Body of pancreas (tissue), 4 donors: ENCODE measurements at regions not wholly inside any gene's neighbourhood (a gene's known extent, or its start where the extent isn't known, plus 50 kb on each side); places are given as distances from the start of the nearest gene placed in this dataset.

Experiments
- POLR2A ChIP-seq, 3 donors: fragments of 450-650 bp; IDR thresholded peaks; one replicate each; pipeline ENCODE4 v1.6.1; 2016; ENCODE audit warnings: antibody characterized with exemption in 3 of 3, mild to moderate bottlenecking in 2 of 3
- TF ChIP-seq, protein P1 (sequence below), 7 experiments: fragments of 450-650 bp in 4 of 7; fragments of 200-600 bp in 3 of 7; sonication (generic) in 3 of 7; IDR thresholded peaks; one replicate each; pipeline ENCODE4 v1.5.1; 2016 to 2019; ENCODE audit warnings: antibody characterized with exemption in 7 of 7

DNA sequence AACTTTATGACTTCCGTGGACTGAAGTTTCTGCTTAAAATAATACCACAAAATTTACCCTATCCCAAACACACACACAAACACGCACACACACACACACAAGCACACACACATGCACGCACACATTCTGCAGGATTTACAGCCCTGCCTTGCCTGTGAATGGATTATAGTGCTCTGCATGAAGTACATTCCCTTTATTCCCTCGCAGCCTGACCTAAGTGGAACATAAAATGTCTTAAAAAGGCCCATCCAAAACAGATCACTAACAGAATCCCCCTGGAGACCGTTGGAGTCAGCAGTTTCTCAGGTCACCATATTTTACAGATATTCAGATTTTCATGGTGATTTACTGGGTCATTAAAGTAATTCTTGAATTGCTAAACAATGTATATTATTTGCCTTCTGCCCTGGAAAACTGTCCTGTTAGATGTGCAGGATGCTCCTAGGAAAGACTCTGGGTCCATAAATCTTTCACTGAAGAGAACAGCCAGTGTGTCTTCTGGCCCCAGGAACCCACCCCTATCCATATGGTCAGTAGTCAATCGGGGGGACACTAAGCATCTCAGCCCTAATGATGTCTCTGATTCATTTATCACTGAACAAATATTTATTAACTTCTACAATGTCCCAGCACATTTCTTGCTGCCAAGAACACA is 587.7 kb upstream of the BOD1L1 start:
- TF ChIP-seq, protein P1, sequence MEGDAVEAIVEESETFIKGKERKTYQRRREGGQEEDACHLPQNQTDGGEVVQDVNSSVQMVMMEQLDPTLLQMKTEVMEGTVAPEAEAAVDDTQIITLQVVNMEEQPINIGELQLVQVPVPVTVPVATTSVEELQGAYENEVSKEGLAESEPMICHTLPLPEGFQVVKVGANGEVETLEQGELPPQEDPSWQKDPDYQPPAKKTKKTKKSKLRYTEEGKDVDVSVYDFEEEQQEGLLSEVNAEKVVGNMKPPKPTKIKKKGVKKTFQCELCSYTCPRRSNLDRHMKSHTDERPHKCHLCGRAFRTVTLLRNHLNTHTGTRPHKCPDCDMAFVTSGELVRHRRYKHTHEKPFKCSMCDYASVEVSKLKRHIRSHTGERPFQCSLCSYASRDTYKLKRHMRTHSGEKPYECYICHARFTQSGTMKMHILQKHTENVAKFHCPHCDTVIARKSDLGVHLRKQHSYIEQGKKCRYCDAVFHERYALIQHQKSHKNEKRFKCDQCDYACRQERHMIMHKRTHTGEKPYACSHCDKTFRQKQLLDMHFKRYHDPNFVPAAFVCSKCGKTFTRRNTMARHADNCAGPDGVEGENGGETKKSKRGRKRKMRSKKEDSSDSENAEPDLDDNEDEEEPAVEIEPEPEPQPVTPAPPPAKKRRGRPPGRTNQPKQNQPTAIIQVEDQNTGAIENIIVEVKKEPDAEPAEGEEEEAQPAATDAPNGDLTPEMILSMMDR (IDR thresholded peaks at IDR 0.05): no peak
- no peak for TF ChIP-seq POLR2A (IDR thresholded peaks at IDR 0.05)
